Keratinocyte (primary cell): ENCODE measurements at regions not wholly inside any gene's neighbourhood (a gene's known extent, or its start where the extent isn't known, plus 50 kb on each side); places are given as distances from the start of the nearest gene placed in this dataset.

ENCODE experiments used
- DNase-seq: peaks from one replicate; pipeline ENCODE4 v3.0.0-alpha.2; 2011; ENCODE audit warnings: low read depth, missing footprints, low spot score
- FAIRE-seq: peaks from 2 replicates; lab custom pipeline; 2011; peaks lifted over from hg19 to GRCh38; lab: Jason Lieb, UNC
- H2AFZ ChIP-seq: 2 replicates; pipeline ENCODE4 v1.6.0; 2012; ENCODE audit warnings: low read length, control low read depth, inconsistent platforms; ENCODE audit not compliant: control insufficient read depth
- H3K27ac ChIP-seq: 2 replicates; pipeline ENCODE4 v1.5.1; 2011; ENCODE audit warnings: low read length; ENCODE audit not compliant: control insufficient read depth, insufficient read depth
- H3K27me3 ChIP-seq: 3 replicates; pipeline ENCODE4 v1.6.0; 2011; ENCODE audit warnings: low read length; ENCODE audit not compliant: control insufficient read depth, insufficient read depth; ENCODE audit errors: extremely low read depth
- H3K36me3 ChIP-seq, 2 experiments: 2 replicates in 1 of 2; 3 replicates in 1 of 2; pipeline ENCODE4 v1.5.1; 2011; ENCODE audit warnings: low read length in 2 of 2, mild to moderate bottlenecking in 1 of 2; ENCODE audit not compliant: control insufficient read depth in 2 of 2, insufficient read depth in 2 of 2; ENCODE audit errors: extremely low read depth in 1 of 2
- H3K4me1 ChIP-seq: 3 replicates; pipeline ENCODE4 v1.5.1; 2011; ENCODE audit warnings: low read length; ENCODE audit not compliant: control insufficient read depth, insufficient read depth; ENCODE audit errors: extremely low read depth
- H3K4me2 ChIP-seq: 3 replicates; pipeline ENCODE4 v1.6.0; 2011; ENCODE audit warnings: low read depth, low read length; ENCODE audit not compliant: control insufficient read depth, insufficient read depth; ENCODE audit errors: extremely low read depth
- H3K4me3 ChIP-seq, 3 experiments: fragments of 200-600 bp in 1 of 3; sonication (generic) in 1 of 3; 2 replicates in 2 of 3; 3 replicates in 1 of 3; pipeline ENCODE4 v1.5.1; 2011 to 2016; ENCODE audit warnings: low read length in 3 of 3, mild to moderate bottlenecking in 3 of 3, control low read depth in 2 of 3, inconsistent platforms in 1 of 3, low read depth in 1 of 3, mixed read lengths in 1 of 3, mixed run types in 1 of 3, moderate library complexity in 1 of 3; ENCODE audit not compliant: control insufficient read depth in 2 of 3, insufficient read depth in 2 of 3; ENCODE audit errors: extremely low read depth in 1 of 3
- H3K79me2 ChIP-seq: 2 replicates; pipeline ENCODE4 v1.6.0; 2012; ENCODE audit warnings: low read length; ENCODE audit not compliant: control insufficient read depth, insufficient read depth
- H3K9ac ChIP-seq: 3 replicates; pipeline ENCODE4 v1.6.0; 2011; ENCODE audit warnings: low read length; ENCODE audit not compliant: control insufficient read depth, insufficient read depth; ENCODE audit errors: extremely low read depth
- H3K9me1 ChIP-seq: 3 replicates; pipeline ENCODE4 v1.6.0; 2011; ENCODE audit warnings: low read length; ENCODE audit not compliant: control insufficient read depth, insufficient read depth; ENCODE audit errors: extremely low read depth
- H3K9me3 ChIP-seq: 2 replicates; pipeline ENCODE4 v1.5.1; 2012; ENCODE audit warnings: low read depth, low read length; ENCODE audit not compliant: control insufficient read depth
- H4K20me1 ChIP-seq: 3 replicates; pipeline ENCODE4 v1.6.0; 2011; ENCODE audit warnings: low read length; ENCODE audit not compliant: control insufficient read depth, insufficient read depth; ENCODE audit errors: extremely low read depth
- CTCF ChIP-seq, 3 experiments: IDR thresholded peaks in 1 of 3; conservative IDR thresholded peaks in 1 of 3; optimal IDR thresholded peaks in 1 of 3; 2 replicates in 2 of 3; 3 replicates in 1 of 3; pipeline versions ENCODE3 to v1.5.1; 2011; ENCODE audit warnings: low read length in 3 of 3, mild to moderate bottlenecking in 3 of 3, moderate library complexity in 2 of 3, control low read depth in 1 of 3, inconsistent platforms in 1 of 3; ENCODE audit not compliant: insufficient read depth in 2 of 3; ENCODE audit errors: extremely low read depth in 1 of 3
- EZH2 ChIP-seq: IDR thresholded peaks from one replicate; pipeline ENCODE4 v1.6.1; 2012; ENCODE audit warnings: inconsistent platforms, mild to moderate bottlenecking, low read length, moderate library complexity
- dilution Hi-C: fragments of 300-500 bp; cut with MboI; formaldehyde crosslinking; loops from one replicate; pipeline ENCODE4 v1.7.0; 2020; ENCODE audit warnings: low sequenced_read_pairs; ENCODE audit not compliant: extremely low pct_ligation_motif_present

GRCh38 chr12:85549640-85550039, 269.6 kb downstream of the ALX1 start:
- no peak overlapping the region for H3K4me2 ChIP-seq
- H4K20me1 ChIP-seq = no peaks in the 10 kb centered on the region
- no peak overlapping the region for H3K4me3 ChIP-seq
- TF ChIP-seq CTCF (optimal IDR thresholded peaks at IDR 0.05 in 1 of 3, IDR thresholded peaks at IDR 0.05 in 1 of 3, conservative IDR thresholded peaks at IDR 0.05 in 1 of 3; ENCODE audit: extremely low read depth in 1 of 3, insufficient read depth in 2 of 3, low read length in 3 of 3) = no peak
- no peak for TF ChIP-seq EZH2
- H3K4me1 ChIP-seq = no peaks in the 10 kb centered on the region
- FAIRE-seq = no peak
- DNase-seq = no peak
- no peaks in the 10 kb centered on the region for H3K9me1 ChIP-seq
- no peaks in the 10 kb centered on the region for H3K36me3 ChIP-seq
- H3K9ac ChIP-seq = no peak overlapping the region
- no peaks in the 10 kb centered on the region for H3K79me2 ChIP-seq
- H3K9me3 ChIP-seq = no peaks in the 10 kb centered on the region
- dilution Hi-C loops = no loop called here
- H3K27me3 ChIP-seq = no peaks in the 10 kb centered on the region
- H3K27ac ChIP-seq = no peak overlapping the region
- no peak overlapping the region for H2AFZ ChIP-seq

GRCh38 chr12:85550924-85551323, 270.9 kb downstream of the ALX1 start:
- H2AFZ ChIP-seq = no peak overlapping the region
- no peaks in the 10 kb centered on the region for H4K20me1 ChIP-seq
- TF ChIP-seq EZH2 (no peak), CTCF (optimal IDR thresholded peaks at IDR 0.05 in 1 of 3, IDR thresholded peaks at IDR 0.05 in 1 of 3, conservative IDR thresholded peaks at IDR 0.05 in 1 of 3; ENCODE audit: extremely low read depth in 1 of 3, insufficient read depth in 2 of 3, low read length in 3 of 3) (no peak)
- DNase-seq (no peak), FAIRE-seq (no peak)
- dilution Hi-C loops = no loop called here
- H3K79me2 ChIP-seq = no peaks in the 10 kb centered on the region
- H3K27ac ChIP-seq = no peak overlapping the region
- no peaks in the 10 kb centered on the region for H3K9me1 ChIP-seq
- H3K9ac ChIP-seq = no peak overlapping the region
- no peaks in the 10 kb centered on the region for H3K4me1 ChIP-seq
- no peaks in the 10 kb centered on the region for H3K27me3 ChIP-seq
- no peaks in the 10 kb centered on the region for H3K9me3 ChIP-seq
- H3K4me3 ChIP-seq = no peak overlapping the region
- no peaks in the 10 kb centered on the region for H3K36me3 ChIP-seq
- no peak overlapping the region for H3K4me2 ChIP-seq
